Esophagus muscularis mucosa (tissue), 3 donors: ENCODE measurements at regions not wholly inside any gene's neighbourhood (a gene's known extent, or its start where the extent isn't known, plus 50 kb on each side); places are given as distances from the start of the nearest gene placed in this dataset.

ENCODE experiments used
- POLR2AphosphoS5 ChIP-seq, 2 donors: sonication (generic); formaldehyde crosslinking; IDR thresholded peaks; one replicate each; pipeline ENCODE4 v1.6.1; 2017; ENCODE audit warnings: antibody characterized with exemption in 2 of 2
- TF ChIP-seq, protein P1 (sequence below), 3 experiments: fragments of 200-600 bp in 2 of 3; fragments of 450-650 bp in 1 of 3; sonication (generic) in 2 of 3; IDR thresholded peaks; one replicate each; pipeline ENCODE4 v1.5.1; 2017 to 2019; ENCODE audit warnings: antibody characterized with exemption in 3 of 3, mild to moderate bottlenecking in 2 of 3, moderate library complexity in 1 of 3

DNA sequence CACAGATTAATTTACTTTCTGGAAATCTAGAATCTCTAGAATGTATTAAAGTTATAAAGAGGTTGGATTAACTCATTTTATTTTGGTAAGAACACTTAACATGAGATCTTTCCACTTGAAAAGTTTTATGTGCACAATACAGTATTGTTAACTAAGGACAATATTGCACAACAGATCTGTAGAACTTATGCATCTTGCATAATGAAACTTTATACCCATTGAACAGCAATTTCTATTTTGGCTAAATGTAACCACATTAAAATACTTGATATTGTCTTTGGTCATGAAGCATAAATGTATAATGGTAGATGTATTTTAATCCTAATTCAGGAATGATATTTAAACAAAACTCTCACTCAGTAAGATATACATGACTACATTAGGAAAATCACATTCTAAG is 203.8 kb downstream of the SNX19 start:
- no peak for TF ChIP-seq POLR2AphosphoS5 (IDR thresholded peaks at IDR 0.05)
- TF ChIP-seq, protein P1, sequence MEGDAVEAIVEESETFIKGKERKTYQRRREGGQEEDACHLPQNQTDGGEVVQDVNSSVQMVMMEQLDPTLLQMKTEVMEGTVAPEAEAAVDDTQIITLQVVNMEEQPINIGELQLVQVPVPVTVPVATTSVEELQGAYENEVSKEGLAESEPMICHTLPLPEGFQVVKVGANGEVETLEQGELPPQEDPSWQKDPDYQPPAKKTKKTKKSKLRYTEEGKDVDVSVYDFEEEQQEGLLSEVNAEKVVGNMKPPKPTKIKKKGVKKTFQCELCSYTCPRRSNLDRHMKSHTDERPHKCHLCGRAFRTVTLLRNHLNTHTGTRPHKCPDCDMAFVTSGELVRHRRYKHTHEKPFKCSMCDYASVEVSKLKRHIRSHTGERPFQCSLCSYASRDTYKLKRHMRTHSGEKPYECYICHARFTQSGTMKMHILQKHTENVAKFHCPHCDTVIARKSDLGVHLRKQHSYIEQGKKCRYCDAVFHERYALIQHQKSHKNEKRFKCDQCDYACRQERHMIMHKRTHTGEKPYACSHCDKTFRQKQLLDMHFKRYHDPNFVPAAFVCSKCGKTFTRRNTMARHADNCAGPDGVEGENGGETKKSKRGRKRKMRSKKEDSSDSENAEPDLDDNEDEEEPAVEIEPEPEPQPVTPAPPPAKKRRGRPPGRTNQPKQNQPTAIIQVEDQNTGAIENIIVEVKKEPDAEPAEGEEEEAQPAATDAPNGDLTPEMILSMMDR (IDR thresholded peaks at IDR 0.05), result no peak
